H1 (cell line): ENCODE measurements at regions not wholly inside any gene's neighbourhood (a gene's known extent, or its start where the extent isn't known, plus 50 kb on each side); places are given as distances from the start of the nearest gene placed in this dataset.
A peak's percentile ranks its signal among the peaks of the same experiment; 100 is the strongest.

Experiments
- BACH1 ChIP-seq: IDR thresholded peaks from 2 replicates; pipeline ENCODE4 v1.6.1; 2012; ENCODE audit warnings: low read length, improper control_type of control experiment
- BCL11A ChIP-seq, 2 experiments: IDR thresholded peaks; one replicate each; pipeline ENCODE4 v1.6.1; 2011; ENCODE audit warnings: low read depth in 2 of 2, low read length in 2 of 2, mild to moderate bottlenecking in 2 of 2
- BRCA1 ChIP-seq: IDR thresholded peaks from 2 replicates; pipeline ENCODE4 v1.6.1; 2012; ENCODE audit warnings: low read depth, low read length, improper control_type of control experiment
- CTCF ChIP-seq, 3 experiments: IDR thresholded peaks; 1 replicate in 2 of 3; 2 replicates in 1 of 3; pipeline versions ENCODE4 v1.5.1 to v1.6.1; 2011; ENCODE audit warnings: low read length in 3 of 3, mild to moderate bottlenecking in 3 of 3, inconsistent platforms in 2 of 3, low read depth in 1 of 3, moderate library complexity in 1 of 3; ENCODE audit not compliant: insufficient read depth in 1 of 3; ENCODE audit errors: control extremely low read depth in 1 of 3
- E2F6 ChIP-seq: IDR thresholded peaks from 2 replicates; pipeline ENCODE4 v1.6.1; 2012; ENCODE audit warnings: inconsistent platforms
- GABPA ChIP-seq: IDR thresholded peaks from 2 replicates; pipeline ENCODE4 v1.6.1; 2011; ENCODE audit warnings: mild to moderate bottlenecking, low read length, moderate library complexity, borderline replicate concordance; ENCODE audit not compliant: insufficient read depth
- HDAC2 ChIP-seq, 2 experiments: fragments of 300-600 bp in 1 of 2; sonication (generic) in 1 of 2; IDR thresholded peaks; 2 replicates each; pipeline ENCODE4 v1.6.1; 2011 to 2012; ENCODE audit warnings: low read depth in 2 of 2, low read length in 2 of 2, mild to moderate bottlenecking in 2 of 2, moderate library complexity in 2 of 2, borderline replicate concordance in 1 of 2, inconsistent platforms in 1 of 2
- JUND ChIP-seq: IDR thresholded peaks from 2 replicates; pipeline ENCODE4 v1.6.1; 2011; ENCODE audit warnings: mild to moderate bottlenecking, improper control_type of control experiment, low read length
- KDM1A ChIP-seq: fragments of 200-600, 300-600 bp; sonication (generic); IDR thresholded peaks from 2 replicates; pipeline ENCODE4 v1.7.1; 2016; ENCODE audit warnings: mild to moderate bottlenecking, low read length, borderline replicate concordance
- KDM5A ChIP-seq: fragments of 200-600 bp; IDR thresholded peaks from 2 replicates; pipeline ENCODE4 v1.7.1; 2012; ENCODE audit warnings: mild to moderate bottlenecking, low read length, inconsistent platforms, mixed read lengths
- MAFK ChIP-seq: IDR thresholded peaks from 2 replicates; pipeline ENCODE4 v1.6.1; 2012; ENCODE audit warnings: low read depth, mild to moderate bottlenecking, improper control_type of control experiment, low read length
- MAX ChIP-seq: IDR thresholded peaks from 2 replicates; pipeline ENCODE4 v1.6.1; 2012; ENCODE audit warnings: inconsistent platforms
- NANOG ChIP-seq: IDR thresholded peaks from 2 replicates; pipeline ENCODE4 v1.6.1; 2011; ENCODE audit warnings: low read length, low read depth, mild to moderate bottlenecking, inconsistent platforms; ENCODE audit not compliant: insufficient read depth, poor library complexity, severe bottlenecking
- RAD21 ChIP-seq, 2 experiments: IDR thresholded peaks in 1 of 2; conservative IDR thresholded peaks in 1 of 2; 2 replicates each; pipeline ENCODE4 v1.6.1; 2011; ENCODE audit warnings: low read depth in 2 of 2, low read length in 2 of 2, improper control_type of control experiment in 1 of 2, inconsistent platforms in 1 of 2, mild to moderate bottlenecking in 1 of 2, moderate library complexity in 1 of 2
- RXRA ChIP-seq: IDR thresholded peaks from 2 replicates; pipeline ENCODE4 v1.6.1; 2011; ENCODE audit warnings: low read depth, mild to moderate bottlenecking, low read length, moderate library complexity; ENCODE audit not compliant: insufficient read depth
- SAP30 ChIP-seq: fragments of 300-600 bp; sonication (generic); IDR thresholded peaks from 2 replicates; pipeline ENCODE4 v1.7.1; 2012; ENCODE audit warnings: low read length, moderate library complexity, mild to moderate bottlenecking, inconsistent platforms; ENCODE audit not compliant: insufficient read depth, insufficient replicate concordance
- SIN3A ChIP-seq, 2 experiments: IDR thresholded peaks in 1 of 2; conservative IDR thresholded peaks in 1 of 2; 2 replicates each; pipeline ENCODE4 v1.6.1; 2011 to 2012; ENCODE audit warnings: low read length in 2 of 2, improper control_type of control experiment in 1 of 2, low read depth in 1 of 2, mild to moderate bottlenecking in 1 of 2
- SP1 ChIP-seq: IDR thresholded peaks from 2 replicates; pipeline ENCODE4 v1.6.1; 2011; ENCODE audit warnings: low read depth, low read length
- SP2 ChIP-seq: IDR thresholded peaks from 2 replicates; pipeline ENCODE4 v1.6.1; 2012; ENCODE audit warnings: mild to moderate bottlenecking, low read length, inconsistent platforms
- SRF ChIP-seq: IDR thresholded peaks from 2 replicates; pipeline ENCODE4 v1.6.1; 2011; ENCODE audit warnings: mild to moderate bottlenecking, low read depth, low read length, moderate library complexity
- ZNF274 ChIP-seq: IDR thresholded peaks from 2 replicates; pipeline ENCODE4 v1.7.0; 2012; ENCODE audit warnings: low read length, borderline replicate concordance; ENCODE audit errors: extremely low read depth

GRCh38 chr1:38578271-38578951 is 281.2 kb downstream of the RRAGC start (continued):
- TF ChIP-seq HDAC2 (IDR thresholded peaks at IDR 0.05; ENCODE audit: borderline replicate concordance in 1 of 2, low read depth in 2 of 2, low read length in 2 of 2) (no peak), BRCA1 (no peak), NANOG (no peak), BACH1 (no peak), MAFK (no peak), GABPA (no peak), JUND (no peak), BCL11A (IDR thresholded peaks at IDR 0.05; ENCODE audit: low read depth in 2 of 2, low read length in 2 of 2) (no peak), SP1 (no peak), MAX (peak; percentile 75), CTCF (IDR thresholded peaks at IDR 0.05; ENCODE audit: control extremely low read depth in 1 of 3, insufficient read depth in 1 of 3, low read depth in 1 of 3, low read length in 3 of 3) (no peak), KDM5A (no peak), SIN3A (conservative IDR thresholded peaks at IDR 0.05 in 1 of 2, IDR thresholded peaks at IDR 0.05 in 1 of 2; ENCODE audit: low read depth in 1 of 2, low read length in 2 of 2) (no peak), SAP30 (no peak), E2F6 (peak; percentile 83), KDM1A (no peak), RXRA (no peak), ZNF274 (no peak), SP2 (no peak), SRF (no peak), RAD21 (IDR thresholded peaks at IDR 0.05 in 1 of 2, conservative IDR thresholded peaks at IDR 0.05 in 1 of 2; ENCODE audit: low read depth in 2 of 2, low read length in 2 of 2) (no peak)
